Transverse colon (tissue), 4 donors: ENCODE measurements at regions not wholly inside any gene's neighbourhood (a gene's known extent, or its start where the extent isn't known, plus 50 kb on each side); places are given as distances from the start of the nearest gene placed in this dataset.

Source experiments
- POLR2A ChIP-seq: fragments of 450-650 bp; IDR thresholded peaks from one replicate; pipeline ENCODE4 v1.6.1; 2016; ENCODE audit warnings: antibody characterized with exemption, mild to moderate bottlenecking, moderate library complexity
- POLR2AphosphoS5 ChIP-seq, 3 donors: sonication (generic); formaldehyde crosslinking; IDR thresholded peaks; one replicate each; pipeline ENCODE4 v1.6.1; 2016; ENCODE audit warnings: antibody characterized with exemption in 3 of 3
- TF ChIP-seq, protein P1 (sequence below), 5 experiments: fragments of 200-600 bp in 3 of 5; fragments of 450-650 bp in 2 of 5; sonication (generic) in 3 of 5; IDR thresholded peaks; 1 replicate in 2 of 5; 2 replicates in 3 of 5; pipeline ENCODE4 v1.5.1; 2016 to 2017; ENCODE audit warnings: antibody characterized with exemption in 5 of 5, inconsistent platforms in 3 of 5, mild to moderate bottlenecking in 2 of 5, moderate library complexity in 1 of 5

DNA sequence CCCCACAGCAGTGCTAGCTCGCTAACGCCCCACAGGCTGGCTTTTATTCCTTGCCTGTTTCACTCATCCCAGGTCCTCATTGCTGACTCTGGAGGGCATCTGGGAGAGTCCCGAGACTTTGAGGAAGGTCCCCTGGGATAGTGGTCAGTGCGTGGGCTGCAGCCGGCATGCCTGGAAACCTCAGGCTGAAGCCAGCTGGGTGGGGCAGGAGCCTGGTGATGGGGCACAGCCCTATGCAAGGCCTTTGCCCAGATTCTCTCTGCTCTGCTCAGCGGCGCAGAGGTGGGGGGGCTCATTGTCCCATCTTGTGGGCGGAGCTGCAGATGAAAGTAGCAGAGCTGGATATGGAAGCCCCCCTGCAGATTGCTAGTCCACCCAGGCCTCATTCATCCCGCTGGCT is 55.7 kb upstream of the SMAD6 start:
- TF ChIP-seq, protein P1, sequence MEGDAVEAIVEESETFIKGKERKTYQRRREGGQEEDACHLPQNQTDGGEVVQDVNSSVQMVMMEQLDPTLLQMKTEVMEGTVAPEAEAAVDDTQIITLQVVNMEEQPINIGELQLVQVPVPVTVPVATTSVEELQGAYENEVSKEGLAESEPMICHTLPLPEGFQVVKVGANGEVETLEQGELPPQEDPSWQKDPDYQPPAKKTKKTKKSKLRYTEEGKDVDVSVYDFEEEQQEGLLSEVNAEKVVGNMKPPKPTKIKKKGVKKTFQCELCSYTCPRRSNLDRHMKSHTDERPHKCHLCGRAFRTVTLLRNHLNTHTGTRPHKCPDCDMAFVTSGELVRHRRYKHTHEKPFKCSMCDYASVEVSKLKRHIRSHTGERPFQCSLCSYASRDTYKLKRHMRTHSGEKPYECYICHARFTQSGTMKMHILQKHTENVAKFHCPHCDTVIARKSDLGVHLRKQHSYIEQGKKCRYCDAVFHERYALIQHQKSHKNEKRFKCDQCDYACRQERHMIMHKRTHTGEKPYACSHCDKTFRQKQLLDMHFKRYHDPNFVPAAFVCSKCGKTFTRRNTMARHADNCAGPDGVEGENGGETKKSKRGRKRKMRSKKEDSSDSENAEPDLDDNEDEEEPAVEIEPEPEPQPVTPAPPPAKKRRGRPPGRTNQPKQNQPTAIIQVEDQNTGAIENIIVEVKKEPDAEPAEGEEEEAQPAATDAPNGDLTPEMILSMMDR (IDR thresholded peaks at IDR 0.05): no peak
- no peak for TF ChIP-seq POLR2AphosphoS5 (IDR thresholded peaks at IDR 0.05)
- no peak for TF ChIP-seq POLR2A
